Umbilical cord (tissue), 1 donor: ENCODE measurements at regions not wholly inside any gene's neighbourhood (a gene's known extent, or its start where the extent isn't known, plus 50 kb on each side); places are given as distances from the start of the nearest gene placed in this dataset.

Experiments
- DNase-seq: peaks from one replicate; pipeline ENCODE4 v3.0.0-alpha.2; 2015; ENCODE audit warnings: low spot score

GRCh38 chr1:75079538-75080290, 54.5 kb upstream of the LHX8 start:
- DNase-seq = no peak

GRCh38 chr1:75083223-75083622, 51.0 kb upstream of the LHX8 start:
- no peak for DNase-seq

GRCh38 chr1:75083848-75084514, 50.2 kb upstream of the LHX8 start:
- DNase-seq = no peak
